ENCODE measurements at regions not wholly inside any gene's neighbourhood (a gene's known extent, or its start where the extent isn't known, plus 50 kb on each side); places are given as distances from the start of the nearest gene placed in this dataset.
"Not testable (repeated sequence)": the region's sequence is repeated elsewhere in the genome, so short reads cannot be mapped to it uniquely, and the experiment has no call there.

- no peaks in the 10 kb centered on the region for H3K27me3 Mint-ChIP-seq
- no peaks in the 10 kb centered on the region for H3K36me3 Mint-ChIP-seq
- peaks cover 7 to 9% of the 10 kb centered on the region in 2 donors for H3K9me3 Mint-ChIP-seq
- ATAC-seq (replicated peaks) (no peak), DNase-seq (no peak)
- H3K27ac Mint-ChIP-seq: no peak overlapping the region
- H3K4me3 Mint-ChIP-seq: no peak overlapping the region
- H3K4me1 Mint-ChIP-seq: no peaks in the 10 kb centered on the region
These were observed 1049.0 kb upstream of the GRIA3 start for GRCh38 chrX:122135070-122135469.

- H3K4me3 Mint-ChIP-seq; H3K4me1 Mint-ChIP-seq; DNase-seq; H3K27me3 Mint-ChIP-seq; ATAC-seq (replicated peaks); H3K27ac Mint-ChIP-seq; H3K9me3 Mint-ChIP-seq; H3K36me3 Mint-ChIP-seq: not testable (repeated sequence)
These were observed 1043.9 kb upstream of the GRIA3 start for GRCh38 chrX:122140219-122140618.

- no peak overlapping the region for H3K27ac Mint-ChIP-seq
- no peaks in the 10 kb centered on the region for H3K36me3 Mint-ChIP-seq
- H3K9me3 Mint-ChIP-seq: peaks cover 4 to 6% of the 10 kb centered on the region in 2 donors
- ATAC-seq (replicated peaks) (no peak), DNase-seq (no peak)
- no peaks in the 10 kb centered on the region for H3K27me3 Mint-ChIP-seq
- no peaks in the 10 kb centered on the region for H3K4me1 Mint-ChIP-seq
- no peak overlapping the region for H3K4me3 Mint-ChIP-seq
These were observed 1030.1 kb upstream of the GRIA3 start for GRCh38 chrX:122154019-122154418.

- Mint-ChIP-seq H3K27ac (no peak overlapping the region), H3K4me3 (no peak overlapping the region), H3K36me3 (no peaks in the 10 kb centered on the region), H3K9me3 (peaks cover 0 to 4% of the 10 kb centered on the region in 2 donors), H3K4me1 (no peaks in the 10 kb centered on the region), H3K27me3 (no peaks in the 10 kb centered on the region)
- DNase-seq (no peak), ATAC-seq (replicated peaks) (no peak)
These were observed 1015.8 kb upstream of the GRIA3 start for GRCh38 chrX:122168241-122168640.

GRCh38 chrX:122184791-122185190 lies 999.3 kb upstream of the GRIA3 start:
- no peak overlapping the region for H3K4me3 Mint-ChIP-seq
- DNase-seq (no peak), ATAC-seq (replicated peaks) (no peak)
- no peaks in the 10 kb centered on the region for H3K27me3 Mint-ChIP-seq
- H3K4me1 Mint-ChIP-seq: no peaks in the 10 kb centered on the region
- no peaks in the 10 kb centered on the region for H3K36me3 Mint-ChIP-seq
- no peak overlapping the region for H3K27ac Mint-ChIP-seq
- peaks cover 10% of the 10 kb centered on the region in 2 donors for H3K9me3 Mint-ChIP-seq

GRCh38 chrX:122187069-122187713 lies 996.9 kb upstream of the GRIA3 start:
- H3K9me3 Mint-ChIP-seq: peaks cover 10% of the 10 kb centered on the region in 2 donors
- no peaks in the 10 kb centered on the region for H3K36me3 Mint-ChIP-seq
- DNase-seq (no peak), ATAC-seq (replicated peaks) (no peak)
- H3K4me3 Mint-ChIP-seq: no peak overlapping the region
- H3K27ac Mint-ChIP-seq: no peak overlapping the region
- H3K4me1 Mint-ChIP-seq: no peaks in the 10 kb centered on the region
- no peaks in the 10 kb centered on the region for H3K27me3 Mint-ChIP-seq

GRCh38 chrX:122188751-122189150 lies 995.3 kb upstream of the GRIA3 start:
- no peak overlapping the region for H3K27ac Mint-ChIP-seq
- no peaks in the 10 kb centered on the region for H3K27me3 Mint-ChIP-seq
- DNase-seq: no peak
- no peak overlapping the region for H3K4me3 Mint-ChIP-seq
- no peak for ATAC-seq (replicated peaks)
- peaks cover 8 to 10% of the 10 kb centered on the region in 2 donors for H3K9me3 Mint-ChIP-seq
- no peaks in the 10 kb centered on the region for H3K4me1 Mint-ChIP-seq
- H3K36me3 Mint-ChIP-seq: no peaks in the 10 kb centered on the region

GRCh38 chrX:122196343-122196742 lies 987.7 kb upstream of the GRIA3 start:
- no peaks in the 10 kb centered on the region for H3K9me3 Mint-ChIP-seq
- no peak for DNase-seq
- no peaks in the 10 kb centered on the region for H3K36me3 Mint-ChIP-seq
- no peak for ATAC-seq (replicated peaks)
- no peaks in the 10 kb centered on the region for H3K4me1 Mint-ChIP-seq
- no peak overlapping the region for H3K27ac Mint-ChIP-seq
- H3K4me3 Mint-ChIP-seq: no peak overlapping the region
- no peaks in the 10 kb centered on the region for H3K27me3 Mint-ChIP-seq

- Mint-ChIP-seq H3K27me3 (no peaks in the 10 kb centered on the region), H3K27ac (no peak overlapping the region), H3K9me3 (no peaks in the 10 kb centered on the region), H3K36me3 (no peaks in the 10 kb centered on the region), H3K4me3 (no peak overlapping the region), H3K4me1 (no peaks in the 10 kb centered on the region)
- ATAC-seq (replicated peaks) (no peak), DNase-seq (no peak)
These were observed 980.7 kb upstream of the GRIA3 start for GRCh38 chrX:122203399-122203798.

GRCh38 chrX:122218666-122219065 lies 965.4 kb upstream of the GRIA3 start:
- Mint-ChIP-seq H3K4me1 (no peaks in the 10 kb centered on the region), H3K9me3 (peaks cover 0 to 6% of the 10 kb centered on the region in 2 donors), H3K27ac (no peak overlapping the region), H3K27me3 (peaks cover 15 to 17% of the 10 kb centered on the region in 2 donors), H3K36me3 (no peaks in the 10 kb centered on the region), H3K4me3 (no peak overlapping the region)
- DNase-seq (no peak), ATAC-seq (replicated peaks) (no peak)

GRCh38 chrX:122219226-122219625 lies 964.9 kb upstream of the GRIA3 start:
- Mint-ChIP-seq H3K9me3 (peaks cover 0 to 6% of the 10 kb centered on the region in 2 donors), H3K27ac (no peak overlapping the region), H3K4me1 (no peaks in the 10 kb centered on the region), H3K4me3 (no peak overlapping the region), H3K36me3 (no peaks in the 10 kb centered on the region), H3K27me3 (peaks cover 15 to 17% of the 10 kb centered on the region in 2 donors)
- no peak for ATAC-seq (replicated peaks)
- no peak for DNase-seq

GRCh38 chrX:122219735-122220134 lies 964.3 kb upstream of the GRIA3 start:
- H3K36me3 Mint-ChIP-seq: no peaks in the 10 kb centered on the region
- ATAC-seq (replicated peaks) (no peak), DNase-seq (no peak)
- no peaks in the 10 kb centered on the region for H3K4me1 Mint-ChIP-seq
- no peak overlapping the region for H3K27ac Mint-ChIP-seq
- H3K27me3 Mint-ChIP-seq: peaks cover 15 to 17% of the 10 kb centered on the region in 2 donors
- H3K9me3 Mint-ChIP-seq: peaks cover 0 to 6% of the 10 kb centered on the region in 2 donors
- H3K4me3 Mint-ChIP-seq: no peak overlapping the region

- no peaks in the 10 kb centered on the region for H3K4me1 Mint-ChIP-seq
- DNase-seq (no peak), ATAC-seq (replicated peaks) (no peak)
- H3K36me3 Mint-ChIP-seq: no peaks in the 10 kb centered on the region
- H3K4me3 Mint-ChIP-seq: no peak overlapping the region
- H3K27me3 Mint-ChIP-seq: peaks cover 15 to 17% of the 10 kb centered on the region in 2 donors
- no peak overlapping the region for H3K27ac Mint-ChIP-seq
- H3K9me3 Mint-ChIP-seq: peaks cover 2 to 4% of the 10 kb centered on the region in 2 donors
These were observed 963.3 kb upstream of the GRIA3 start for GRCh38 chrX:122220644-122221373.

- not testable (repeated sequence) for H3K9me3 Mint-ChIP-seq; ATAC-seq (replicated peaks); H3K4me3 Mint-ChIP-seq; DNase-seq; H3K27ac Mint-ChIP-seq; H3K36me3 Mint-ChIP-seq; H3K4me1 Mint-ChIP-seq
- peaks cover 15 to 17% of the 10 kb centered on the region in 2 donors for H3K27me3 Mint-ChIP-seq
These were observed 962.3 kb upstream of the GRIA3 start for GRCh38 chrX:122221810-122222209.

GRCh38 chrX:122224137-122224536 lies 959.9 kb upstream of the GRIA3 start:
- not testable (repeated sequence) for H3K4me3 Mint-ChIP-seq; H3K9me3 Mint-ChIP-seq; H3K36me3 Mint-ChIP-seq; DNase-seq; H3K27ac Mint-ChIP-seq; H3K4me1 Mint-ChIP-seq; ATAC-seq (replicated peaks)
- H3K27me3 Mint-ChIP-seq: peaks cover 15 to 17% of the 10 kb centered on the region in 2 donors

Data from stimulated activated naive B cell treated with anti-CD40 and anti-IgM and Interleukin-4, amounts not matched to agents 10 μg/mL and 1 μg/mL and 100 μg/mL, for 72 hours (primary cell).